ENCODE measurements at regions not wholly inside any gene's neighbourhood (a gene's known extent, or its start where the extent isn't known, plus 50 kb on each side); places are given as distances from the start of the nearest gene placed in this dataset.

DNA sequence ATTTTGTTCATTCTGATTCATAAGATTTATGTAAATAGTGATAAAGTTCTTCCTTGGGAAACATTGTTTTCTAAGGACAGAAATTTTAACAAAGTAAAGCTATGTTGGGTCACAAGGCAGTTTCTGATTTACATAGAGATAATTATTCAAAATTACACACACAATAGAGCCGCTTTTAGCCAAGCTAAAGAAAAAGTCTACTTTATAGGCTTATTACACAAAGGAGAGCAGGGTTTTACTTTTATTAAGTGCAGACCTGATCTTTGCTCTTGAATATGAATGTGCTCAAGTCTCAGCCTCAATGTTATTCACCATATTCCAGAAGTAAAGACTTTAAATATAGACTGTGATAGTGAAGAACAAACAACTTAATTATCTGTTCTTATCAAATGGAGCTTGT lies 787.8 kb upstream of the LINC00305 start:
- intact Hi-C loops (cut with DNase I; ENCODE audit: low total_unique reads): no loop called here
- DNase-seq (ENCODE audit: low spot score in 2 of 2): no peak
- Histone ChIP-seq H3K27ac (no peak overlapping the region), H3K36me3 (no peaks in the 10 kb centered on the region), H3K9me3 (no peaks in the 10 kb centered on the region), H3K4me1 (no peaks in the 10 kb centered on the region), H3K4me3 (no peak overlapping the region), H3K27me3 (no peaks in the 10 kb centered on the region)
- TF ChIP-seq CTCF (IDR thresholded peaks at IDR 0.05) (no peak), POLR2AphosphoS5 (IDR thresholded peaks at IDR 0.05) (no peak), POLR2A (IDR thresholded peaks at IDR 0.05) (no peak)

GRCh38 chr18:64929036-64929435 lies 780.1 kb upstream of the LINC00305 start:
- intact Hi-C loops (cut with DNase I; ENCODE audit: low total_unique reads): no loop called here
- H3K36me3 ChIP-seq: no peaks in the 10 kb centered on the region
- TF ChIP-seq POLR2AphosphoS5 (IDR thresholded peaks at IDR 0.05) (no peak), CTCF (IDR thresholded peaks at IDR 0.05) (no peak), POLR2A (IDR thresholded peaks at IDR 0.05) (no peak)

DNA sequence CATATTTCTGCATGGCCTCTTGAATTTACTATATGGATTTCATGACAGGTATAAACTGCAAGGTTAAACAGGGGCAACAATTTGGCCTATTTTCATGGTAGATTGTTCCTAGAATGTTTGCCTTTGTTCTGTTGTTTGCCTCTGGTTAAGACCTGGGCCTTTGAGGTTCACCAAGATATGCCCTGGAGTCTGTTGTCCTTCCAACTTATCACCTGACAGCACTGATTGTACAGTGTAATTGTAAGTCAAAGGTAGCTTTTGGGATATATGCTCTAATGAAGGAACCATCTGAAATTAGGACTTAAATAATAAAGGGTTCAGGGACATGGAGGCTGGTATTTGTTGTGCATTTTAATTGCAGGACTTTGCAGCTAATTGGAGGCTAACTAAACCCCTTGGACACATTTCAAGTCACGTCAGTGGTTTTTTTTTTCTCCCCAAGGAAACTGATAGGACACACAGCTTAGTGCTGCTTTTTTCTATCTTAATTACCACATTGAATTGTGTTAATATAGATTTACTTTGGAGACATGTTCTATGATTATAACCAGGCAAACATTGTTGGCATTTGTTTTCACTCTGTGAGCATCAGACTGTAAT lies 771.2 kb upstream of the LINC00305 start:
- H3K4me1 ChIP-seq: no peaks in the 10 kb centered on the region
- no peaks in the 10 kb centered on the region for H3K36me3 ChIP-seq

More at GRCh38 chr18:64929036-64929435, 780.1 kb upstream of the LINC00305 start:
- DNase-seq (ENCODE audit: low spot score in 2 of 2): no peak
- Histone ChIP-seq H3K27me3 (no peaks in the 10 kb centered on the region), H3K4me3 (no peak overlapping the region), H3K4me1 (no peaks in the 10 kb centered on the region), H3K9me3 (no peaks in the 10 kb centered on the region), H3K27ac (no peak overlapping the region)

DNA sequence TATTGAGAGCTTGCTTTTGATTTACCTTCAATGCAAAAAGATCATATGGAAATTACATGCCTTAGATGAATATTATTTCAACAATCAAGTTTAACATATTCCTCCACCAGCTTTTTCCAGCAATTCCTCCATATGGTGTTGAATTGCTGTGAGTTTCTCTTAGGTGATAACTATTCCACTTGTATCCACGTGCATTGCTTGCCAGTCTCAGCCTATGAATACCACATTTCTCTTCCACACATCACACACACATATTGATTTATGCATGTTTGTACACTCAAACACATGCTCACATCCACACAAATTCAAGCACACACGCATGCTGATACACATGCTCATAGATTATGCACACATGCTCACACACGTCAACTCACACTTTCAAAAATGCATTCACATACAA lies 770.0 kb upstream of the LINC00305 start:
- Histone ChIP-seq H3K4me3 (no peak overlapping the region), H3K4me1 (no peaks in the 10 kb centered on the region), H3K27ac (no peak overlapping the region), H3K9me3 (no peaks in the 10 kb centered on the region), H3K27me3 (no peaks in the 10 kb centered on the region), H3K36me3 (no peaks in the 10 kb centered on the region)
- intact Hi-C loops (cut with DNase I; ENCODE audit: low total_unique reads): no loop called here
- TF ChIP-seq POLR2AphosphoS5 (IDR thresholded peaks at IDR 0.05): no peak
- TF ChIP-seq CTCF (IDR thresholded peaks at IDR 0.05): no peak
- TF ChIP-seq POLR2A (IDR thresholded peaks at IDR 0.05): no peak
- DNase-seq (ENCODE audit: low spot score in 2 of 2): no peak

More for the DNA sequence above, 771.2 kb upstream of the LINC00305 start:
- Histone ChIP-seq H3K4me3 (no peak overlapping the region), H3K9me3 (no peaks in the 10 kb centered on the region), H3K27me3 (no peaks in the 10 kb centered on the region), H3K27ac (no peak overlapping the region)
- intact Hi-C loops (cut with DNase I; ENCODE audit: low total_unique reads): no loop called here
- TF ChIP-seq CTCF (IDR thresholded peaks at IDR 0.05) (no peak), POLR2AphosphoS5 (IDR thresholded peaks at IDR 0.05) (no peak), POLR2A (IDR thresholded peaks at IDR 0.05) (no peak)
- no peak for DNase-seq (ENCODE audit: low spot score in 2 of 2)

DNA sequence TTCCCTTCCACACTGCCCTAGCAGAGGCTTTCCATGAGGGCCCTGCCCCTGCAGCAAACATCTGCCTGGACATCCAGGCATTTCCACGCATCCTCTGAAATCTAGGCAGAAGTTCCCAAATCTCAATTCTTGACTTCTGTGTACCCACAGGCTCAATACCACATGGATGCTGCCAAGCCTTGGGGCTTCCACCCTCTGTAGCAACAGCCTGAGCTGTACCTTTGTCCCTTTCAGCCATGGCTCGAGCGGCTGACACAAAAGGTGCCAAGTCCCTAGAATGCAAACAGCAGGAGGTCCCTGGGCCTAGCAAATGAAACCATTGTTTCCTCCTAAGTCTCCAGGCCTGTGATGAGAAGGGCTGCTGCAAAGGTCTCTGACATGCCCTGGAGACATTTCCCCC lies 744.5 kb upstream of the LINC00305 start:
- no peak for DNase-seq (ENCODE audit: low spot score in 2 of 2)
- H3K4me3 ChIP-seq: no peak overlapping the region
- peaks cover 0 to 16% of the 10 kb centered on the region in 2 donors for H3K9me3 ChIP-seq
- no peak overlapping the region for H3K27ac ChIP-seq
- H3K36me3 ChIP-seq: no peaks in the 10 kb centered on the region
- TF ChIP-seq POLR2A (IDR thresholded peaks at IDR 0.05): no peak
- no peak for TF ChIP-seq CTCF (IDR thresholded peaks at IDR 0.05)
- TF ChIP-seq POLR2AphosphoS5 (IDR thresholded peaks at IDR 0.05): no peak
- no peaks in the 10 kb centered on the region for H3K27me3 ChIP-seq
- H3K4me1 ChIP-seq: no peaks in the 10 kb centered on the region
- intact Hi-C loops (cut with DNase I; ENCODE audit: low total_unique reads): no loop called here
